Endothelial cell of umbilical vein (primary cell): ENCODE measurements at regions not wholly inside any gene's neighbourhood (a gene's known extent, or its start where the extent isn't known, plus 50 kb on each side); places are given as distances from the start of the nearest gene placed in this dataset.

Source experiments
- BruUV-seq: library from RNA; stranded (reverse); fragments of 400-500 nt; replicated peaks from 2 replicates; lab custom pipeline; 2021; lab: Mats Ljungman, UMichigan
- CTCF ChIA-PET: fragments of 300-600, 350-600 bp; sonication (Branson Sonifier 250); formaldehyde crosslinking; loops from one replicate; lab custom pipeline; 2021; ENCODE audit warnings: antibody characterized with exemption, inconsistent platforms; lab: Charles Lee
- POLR2A ChIA-PET: fragments of 300-600, 350-600 bp; sonication (Branson Sonifier 250); formaldehyde crosslinking; loops from one replicate; lab custom pipeline; 2021; ENCODE audit warnings: antibody characterized with exemption, inconsistent platforms; lab: Charles Lee
- DNase-seq: peaks from one replicate; pipeline ENCODE4 v3.0.0-alpha.2; 2011; ENCODE audit warnings: low read depth, low spot score
- FAIRE-seq: peaks from 2 replicates; lab custom pipeline; 2011; peaks lifted over from hg19 to GRCh38; lab: Jason Lieb, UNC
- H2AFZ ChIP-seq: 2 replicates; pipeline ENCODE4 v1.6.0; 2012; ENCODE audit warnings: low read depth, low read length, control low read depth, inconsistent platforms
- H3K27ac ChIP-seq: 2 replicates; pipeline ENCODE4 v1.5.1; 2011; ENCODE audit warnings: low read depth, mild to moderate bottlenecking, control low read depth, low read length, moderate library complexity; ENCODE audit not compliant: insufficient read depth
- H3K27me3 ChIP-seq, 2 experiments: 2 replicates each; pipeline versions ENCODE4 v1.6.0 to v1.6.1; 2011; ENCODE audit warnings: low read length in 2 of 2, mixed read lengths in 1 of 2; ENCODE audit not compliant: control insufficient read depth in 2 of 2, insufficient read depth in 2 of 2
- H3K36me3 ChIP-seq, 2 experiments: 2 replicates in 1 of 2; 3 replicates in 1 of 2; pipeline ENCODE4 v1.5.1; 2011; ENCODE audit warnings: low read length in 2 of 2, mild to moderate bottlenecking in 1 of 2, moderate library complexity in 1 of 2; ENCODE audit not compliant: control insufficient read depth in 2 of 2, insufficient read depth in 2 of 2; ENCODE audit errors: extremely low read depth in 1 of 2
- H3K4me1 ChIP-seq: 3 replicates; pipeline ENCODE4 v1.5.1; 2011; ENCODE audit warnings: mild to moderate bottlenecking, low read length; ENCODE audit not compliant: control insufficient read depth, insufficient read depth; ENCODE audit errors: extremely low read depth
- H3K4me2 ChIP-seq: 2 replicates; pipeline ENCODE4 v1.6.1; 2011; ENCODE audit warnings: low read length, control low read depth, mixed read lengths; ENCODE audit not compliant: insufficient read depth
- H3K4me3 ChIP-seq, 3 experiments: fragments of 200-600 bp in 1 of 3; sonication (generic), shearing (Covaris generic) in 1 of 3; replicated peaks in 1 of 3; 2 replicates each; pipeline ENCODE4 v1.5.1; 2011 to 2016; ENCODE audit warnings: control low read depth in 3 of 3, low read length in 3 of 3, mild to moderate bottlenecking in 2 of 3, inconsistent platforms in 1 of 3, low read depth in 1 of 3, moderate library complexity in 1 of 3; ENCODE audit not compliant: insufficient read depth in 1 of 3
- H3K79me2 ChIP-seq: 2 replicates; pipeline ENCODE4 v1.6.0; 2012; ENCODE audit warnings: low read length, inconsistent platforms; ENCODE audit not compliant: control insufficient read depth, insufficient read depth
- H3K9ac ChIP-seq: replicated peaks from 2 replicates; pipeline ENCODE3; 2011; ENCODE audit warnings: low read length, control low read depth; ENCODE audit not compliant: insufficient read depth; ENCODE audit errors: extremely low read depth
- H3K9me1 ChIP-seq: replicated peaks from 3 replicates; pipeline ENCODE4 v1.6.0; 2011; ENCODE audit warnings: mild to moderate bottlenecking, low read length; ENCODE audit not compliant: control insufficient read depth, insufficient read depth; ENCODE audit errors: extremely low read depth
- H3K9me3 ChIP-seq: replicated peaks from 2 replicates; pipeline ENCODE4 v1.5.1; 2012; ENCODE audit warnings: low read length, inconsistent platforms; ENCODE audit not compliant: control insufficient read depth, insufficient read depth
- H4K20me1 ChIP-seq: replicated peaks from 2 replicates; pipeline ENCODE3; 2011; ENCODE audit warnings: mild to moderate bottlenecking, low read length; ENCODE audit not compliant: control insufficient read depth, insufficient read depth; ENCODE audit errors: extremely low read depth
- EZH2 ChIP-seq: IDR thresholded peaks from 2 replicates; pipeline ENCODE4 v1.6.1; 2012; ENCODE audit warnings: borderline replicate concordance, low read depth, mild to moderate bottlenecking, moderate library complexity, low read length, inconsistent platforms; ENCODE audit not compliant: severe bottlenecking
- FOS ChIP-seq: IDR thresholded peaks from 2 replicates; pipeline ENCODE4 v1.6.1; 2011; ENCODE audit warnings: mild to moderate bottlenecking, low read length, moderate library complexity, borderline replicate concordance; ENCODE audit not compliant: insufficient read depth
- GATA2 ChIP-seq: IDR thresholded peaks from 2 replicates; pipeline ENCODE4 v1.7.0; 2011; ENCODE audit warnings: low read depth, mild to moderate bottlenecking, moderate library complexity, mixed read lengths, low read length; ENCODE audit not compliant: insufficient read length, insufficient read depth
- JUN ChIP-seq: IDR thresholded peaks from 2 replicates; pipeline ENCODE4 v1.6.1; 2011; ENCODE audit warnings: borderline replicate concordance, low read depth; ENCODE audit not compliant: insufficient read length, insufficient read depth
- MYC ChIP-seq: IDR thresholded peaks from one replicate; pipeline ENCODE4 v1.6.1; 2011; ENCODE audit warnings: mild to moderate bottlenecking, low read depth, low read length
- POLR2A ChIP-seq: IDR thresholded peaks from 2 replicates; pipeline ENCODE4 v1.6.1; 2012; ENCODE audit warnings: low read depth, mild to moderate bottlenecking, control low read depth, low read length
- POLR2AphosphoS5 ChIP-seq: IDR thresholded peaks from 2 replicates; pipeline ENCODE4 v1.6.1; 2012; ENCODE audit warnings: low read depth, mild to moderate bottlenecking, control low read depth, low read length, moderate library complexity; ENCODE audit not compliant: insufficient read depth
- dilution Hi-C: fragments of 300-500 bp; cut with MboI; formaldehyde crosslinking; loops from one replicate; pipeline ENCODE4 v1.15.0; 2019; ENCODE audit warnings: low sequenced_read_pairs; ENCODE audit not compliant: extremely low pct_ligation_motif_present
- intact Hi-C: fragments of 100-400 bp; cut with micrococcal nuclease; formaldehyde crosslinking; loops from one replicate; pipeline ENCODE4 v1.10.0; 2022
- TF ChIP-seq, protein P1 (sequence below): IDR thresholded peaks from 2 replicates; pipeline ENCODE4 v1.6.1; 2011; ENCODE audit not compliant: insufficient read depth, insufficient read length
- TF ChIP-seq, protein P2 (sequence below), 2 donors: IDR thresholded peaks; 1 replicate in 1 of 2; 2 replicates in 1 of 2; pipeline ENCODE4 v1.5.1; 2011; ENCODE audit warnings: low read length in 2 of 2, mild to moderate bottlenecking in 2 of 2, moderate library complexity in 2 of 2, control low read depth in 1 of 2, inconsistent platforms in 1 of 2, low read depth in 1 of 2; ENCODE audit not compliant: insufficient read depth in 1 of 2; ENCODE audit errors: extremely low read depth in 1 of 2

DNA sequence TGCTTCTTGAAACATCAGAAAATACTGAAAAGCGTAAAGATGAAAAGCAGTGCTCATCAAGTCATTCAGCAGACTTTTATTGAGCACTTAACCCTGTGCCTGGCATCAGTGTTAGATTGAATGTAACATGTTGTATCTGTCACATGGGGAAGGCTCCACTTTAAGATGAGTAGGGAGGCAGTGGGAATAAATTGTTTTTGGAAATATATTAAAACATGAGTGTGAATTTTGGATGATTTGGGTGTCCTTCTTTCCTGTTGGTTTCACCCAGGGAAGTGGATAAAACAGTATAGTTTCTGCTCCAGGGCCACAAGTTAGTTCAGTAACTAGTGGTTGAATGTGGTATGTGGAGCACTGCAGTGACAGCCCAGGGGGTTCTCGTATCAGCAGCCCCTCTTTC, 301.4 kb upstream of the TPM1 start:
- dilution Hi-C loops: no loop called here
- Histone ChIP-seq H3K4me2 (no peak overlapping the region), H3K9me3 (no peaks in the 10 kb centered on the region), H3K9me1 (no peaks in the 10 kb centered on the region), H2AFZ (no peak overlapping the region), H3K4me1 (no peaks in the 10 kb centered on the region), H3K79me2 (no peaks in the 10 kb centered on the region), H4K20me1 (no peaks in the 10 kb centered on the region), H3K36me3 (no peaks in the 10 kb centered on the region), H3K27me3 (no peaks in the 10 kb centered on the region), H3K9ac (no peak overlapping the region), H3K4me3 (no peak overlapping the region), H3K27ac (no peak overlapping the region)
- ChIA-PET POLR2A (no interaction called here), CTCF (interaction anchor here (0.8 to 2.9 kb wide), 11 partner anchors 8 to 353 kb away, joined by 3 to 41 read pairs (median 9); no protein-coding TSS in a partner anchor)
- DNase-seq (no peak), FAIRE-seq (no peak)
- TF ChIP-seq, protein P1, sequence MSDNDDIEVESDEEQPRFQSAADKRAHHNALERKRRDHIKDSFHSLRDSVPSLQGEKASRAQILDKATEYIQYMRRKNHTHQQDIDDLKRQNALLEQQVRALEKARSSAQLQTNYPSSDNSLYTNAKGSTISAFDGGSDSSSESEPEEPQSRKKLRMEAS: no peak
- no peak for TF ChIP-seq GATA2
- no peak for TF ChIP-seq POLR2AphosphoS5
- no peak for TF ChIP-seq JUN
- TF ChIP-seq FOS: no peak
- TF ChIP-seq EZH2: no peak
- TF ChIP-seq, protein P2, sequence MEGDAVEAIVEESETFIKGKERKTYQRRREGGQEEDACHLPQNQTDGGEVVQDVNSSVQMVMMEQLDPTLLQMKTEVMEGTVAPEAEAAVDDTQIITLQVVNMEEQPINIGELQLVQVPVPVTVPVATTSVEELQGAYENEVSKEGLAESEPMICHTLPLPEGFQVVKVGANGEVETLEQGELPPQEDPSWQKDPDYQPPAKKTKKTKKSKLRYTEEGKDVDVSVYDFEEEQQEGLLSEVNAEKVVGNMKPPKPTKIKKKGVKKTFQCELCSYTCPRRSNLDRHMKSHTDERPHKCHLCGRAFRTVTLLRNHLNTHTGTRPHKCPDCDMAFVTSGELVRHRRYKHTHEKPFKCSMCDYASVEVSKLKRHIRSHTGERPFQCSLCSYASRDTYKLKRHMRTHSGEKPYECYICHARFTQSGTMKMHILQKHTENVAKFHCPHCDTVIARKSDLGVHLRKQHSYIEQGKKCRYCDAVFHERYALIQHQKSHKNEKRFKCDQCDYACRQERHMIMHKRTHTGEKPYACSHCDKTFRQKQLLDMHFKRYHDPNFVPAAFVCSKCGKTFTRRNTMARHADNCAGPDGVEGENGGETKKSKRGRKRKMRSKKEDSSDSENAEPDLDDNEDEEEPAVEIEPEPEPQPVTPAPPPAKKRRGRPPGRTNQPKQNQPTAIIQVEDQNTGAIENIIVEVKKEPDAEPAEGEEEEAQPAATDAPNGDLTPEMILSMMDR (IDR thresholded peaks at IDR 0.05; ENCODE audit: extremely low read depth in 1 of 2, insufficient read depth in 1 of 2, low read depth in 1 of 2, low read length in 2 of 2): no peak
- no peak for TF ChIP-seq MYC
- no peak for TF ChIP-seq POLR2A
- intact Hi-C loops: no loop called here
- BruUV-seq: no TSS peak
